ENCODE measurements at regions not wholly inside any gene's neighbourhood (a gene's known extent, or its start where the extent isn't known, plus 50 kb on each side); places are given as distances from the start of the nearest gene placed in this dataset.

- WGBS, 2 donors, result 44 to 45% methylated on average over 1 of the region's 1 CpG
- intact Hi-C loops (cut with DNase I), result no loop called here
- H3K36me3 ChIP-seq, result no peaks in the 10 kb centered on the region
- no peaks in the 10 kb centered on the region for H3K4me1 ChIP-seq
- no peak for ATAC-seq
- no peak overlapping the region for H3K27ac ChIP-seq
- no peaks in the 10 kb centered on the region for H3K27me3 ChIP-seq
- no peak for TF ChIP-seq CTCF (IDR thresholded peaks at IDR 0.05)
- H3K9me3 ChIP-seq, result no peaks in the 10 kb centered on the region
- no peak for DNase-seq
- H3K4me3 ChIP-seq, result no peak overlapping the region
Measured at GRCh38 chr9:115747731-115748130, 405.9 kb upstream of the PAPPA start.

- Histone ChIP-seq H3K4me1 (no peaks in the 10 kb centered on the region), H3K36me3 (no peaks in the 10 kb centered on the region), H3K27ac (no peak overlapping the region), H3K27me3 (no peaks in the 10 kb centered on the region), H3K9me3 (no peaks in the 10 kb centered on the region), H3K4me3 (no peak overlapping the region)
- ATAC-seq, result no peak
- no peak for TF ChIP-seq CTCF (IDR thresholded peaks at IDR 0.05)
- no peak for DNase-seq
- intact Hi-C loops (cut with DNase I), result no loop called here
Measured at GRCh38 chr9:115756736-115757135, 396.9 kb upstream of the PAPPA start.

GRCh38 chr9:115757461-115757860 lies 396.1 kb upstream of the PAPPA start:
- TF ChIP-seq CTCF (IDR thresholded peaks at IDR 0.05), result no peak
- DNase-seq (no peak), ATAC-seq (no peak)
- no peaks in the 10 kb centered on the region for H3K36me3 ChIP-seq
- H3K27me3 ChIP-seq, result no peaks in the 10 kb centered on the region
- H3K4me3 ChIP-seq, result no peak overlapping the region
- H3K9me3 ChIP-seq, result no peaks in the 10 kb centered on the region
- intact Hi-C loops (cut with DNase I), result no loop called here
- H3K4me1 ChIP-seq, result no peaks in the 10 kb centered on the region
- 68 to 83% methylated on average over 2 of the region's 2 CpGs for WGBS, 2 donors
- no peak overlapping the region for H3K27ac ChIP-seq

GRCh38 chr9:115758441-115758840 lies 395.1 kb upstream of the PAPPA start:
- no peaks in the 10 kb centered on the region for H3K4me1 ChIP-seq
- H3K27ac ChIP-seq, result no peak overlapping the region
- no peaks in the 10 kb centered on the region for H3K9me3 ChIP-seq
- TF ChIP-seq CTCF (IDR thresholded peaks at IDR 0.05), result no peak
- no peaks in the 10 kb centered on the region for H3K27me3 ChIP-seq
- WGBS, 2 donors, result 69 to 74% methylated on average over 3 of the region's 3 CpGs
- ATAC-seq (no peak), DNase-seq (no peak)
- H3K4me3 ChIP-seq, result no peak overlapping the region
- H3K36me3 ChIP-seq, result no peaks in the 10 kb centered on the region
- intact Hi-C loops (cut with DNase I), result no loop called here

- ATAC-seq, result no peak
- intact Hi-C loops (cut with DNase I), result no loop called here
- no peaks in the 10 kb centered on the region for H3K36me3 ChIP-seq
Measured at GRCh38 chr9:115759426-115759825, 394.2 kb upstream of the PAPPA start.

More at GRCh38 chr9:115759426-115759825, 394.2 kb upstream of the PAPPA start:
- peaks cover 0 to 4% (median 0%) of the 10 kb centered on the region in 9 donors for H3K4me1 ChIP-seq
- H3K4me3 ChIP-seq, result no peak overlapping the region
- H3K9me3 ChIP-seq, result no peaks in the 10 kb centered on the region
- no peak overlapping the region for H3K27ac ChIP-seq
- DNase-seq, result no peak
- no peak for TF ChIP-seq CTCF (IDR thresholded peaks at IDR 0.05)
- H3K27me3 ChIP-seq, result no peaks in the 10 kb centered on the region
- 67 to 69% methylated on average over 4 of the region's 4 CpGs for WGBS, 2 donors
